NT2/D1 (cell line): ENCODE measurements at regions not wholly inside any gene's neighbourhood (a gene's known extent, or its start where the extent isn't known, plus 50 kb on each side); places are given as distances from the start of the nearest gene placed in this dataset.

Experiments
- DNase-seq: peaks from one replicate; pipeline ENCODE4 v3.0.0-alpha.2; 2011; ENCODE audit warnings: low read depth, low spot score
- H3K27me3 ChIP-seq: 2 replicates; pipeline ENCODE4 v1.6.0; 2011; ENCODE audit warnings: mild to moderate bottlenecking; ENCODE audit not compliant: insufficient read length, insufficient read depth
- H3K36me3 ChIP-seq: 2 replicates; pipeline ENCODE4 v1.6.1; 2011; ENCODE audit warnings: mild to moderate bottlenecking, low read length, mixed read lengths; ENCODE audit not compliant: insufficient read depth, insufficient read length
- H3K4me1 ChIP-seq: 2 replicates; pipeline ENCODE4 v1.5.1; 2011; ENCODE audit not compliant: insufficient read depth, insufficient read length
- H3K4me3 ChIP-seq: 2 replicates; pipeline ENCODE4 v1.5.1; 2011; ENCODE audit warnings: low read depth; ENCODE audit not compliant: insufficient read length
- H3K9ac ChIP-seq: 2 replicates; pipeline ENCODE4 v1.6.0; 2011; ENCODE audit warnings: low read depth; ENCODE audit not compliant: insufficient read length
- H3K9me3 ChIP-seq: 2 replicates; pipeline ENCODE4 v1.5.1; 2011; ENCODE audit warnings: mild to moderate bottlenecking, low read length; ENCODE audit not compliant: insufficient read depth
- SUZ12 ChIP-seq: IDR thresholded peaks from 2 replicates; pipeline ENCODE4 v1.6.1; 2011; ENCODE audit not compliant: insufficient read length, insufficient read depth; ENCODE audit errors: extremely low read depth
- YY1 ChIP-seq: IDR thresholded peaks from 2 replicates; pipeline ENCODE4 v1.6.1; 2011; ENCODE audit not compliant: insufficient read length, insufficient read depth
- ZNF274 ChIP-seq: IDR thresholded peaks from 2 replicates; pipeline ENCODE4 v1.6.1; 2011; ENCODE audit warnings: mild to moderate bottlenecking, low read depth, low read length

DNA sequence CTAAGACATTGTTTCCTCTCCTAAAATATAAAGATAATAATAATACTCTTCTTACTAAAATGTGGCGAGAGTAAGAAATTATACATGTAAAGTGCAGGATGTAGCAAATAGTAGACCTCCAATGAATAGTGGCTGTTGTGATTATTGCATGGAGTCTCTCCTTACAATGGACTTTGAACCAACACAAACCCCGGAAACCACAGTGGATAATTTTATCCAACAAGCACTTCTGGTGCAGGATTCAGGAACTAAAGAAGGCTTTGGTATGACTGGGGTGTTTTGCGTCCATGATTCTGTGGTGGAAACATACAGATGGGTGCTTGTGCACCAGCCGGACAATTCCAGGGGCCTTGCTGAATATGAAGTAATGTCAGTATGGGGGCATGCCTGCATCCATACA, 146.4 kb upstream of the UBASH3B start:
- H3K36me3 ChIP-seq = no peaks in the 10 kb centered on the region
- no peaks in the 10 kb centered on the region for H3K4me1 ChIP-seq
- TF ChIP-seq YY1 = no peak
- TF ChIP-seq SUZ12 = no peak
- TF ChIP-seq ZNF274 = no peak
- no peak overlapping the region for H3K4me3 ChIP-seq
- H3K9me3 ChIP-seq = no peaks in the 10 kb centered on the region
- H3K9ac ChIP-seq = no peak overlapping the region
- H3K27me3 ChIP-seq = no peaks in the 10 kb centered on the region
- DNase-seq = no peak

DNA sequence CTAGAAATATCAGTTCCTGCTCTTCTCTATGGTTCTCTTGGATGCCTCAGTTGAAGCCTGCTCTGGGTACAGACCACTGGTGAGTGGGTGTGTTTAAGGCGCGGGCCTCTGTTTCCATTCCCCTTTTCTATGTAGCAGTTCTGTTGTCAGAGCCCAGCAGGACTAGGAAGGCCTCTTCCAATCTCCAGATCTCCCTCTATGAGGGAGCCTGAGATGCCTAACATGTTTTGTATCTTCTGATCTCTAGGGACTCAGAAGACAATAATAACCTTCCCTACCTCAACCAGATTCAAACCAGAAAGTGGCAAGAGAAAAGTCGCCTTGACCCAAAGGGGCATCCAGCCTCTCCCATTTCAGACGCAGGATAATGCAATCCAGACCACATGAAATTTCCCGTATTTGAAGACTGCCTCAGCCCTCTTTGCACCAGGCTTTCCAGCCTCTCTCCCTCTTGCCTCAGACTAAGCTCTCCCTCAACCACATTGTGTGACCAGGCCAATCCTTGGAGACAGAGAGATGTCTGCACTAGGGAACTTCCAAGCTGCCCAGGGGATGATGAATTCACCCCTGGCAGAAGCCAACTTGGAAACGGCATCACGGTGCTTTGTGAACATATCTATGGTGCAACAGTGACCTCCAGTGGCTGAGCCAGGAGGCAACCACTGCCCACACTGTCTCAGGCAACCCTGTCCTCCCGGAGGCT, 150.1 kb upstream of the UBASH3B start:
- no peaks in the 10 kb centered on the region for H3K9me3 ChIP-seq
- no peaks in the 10 kb centered on the region for H3K27me3 ChIP-seq
- H3K4me1 ChIP-seq = no peaks in the 10 kb centered on the region
- TF ChIP-seq SUZ12 (no peak), ZNF274 (no peak), YY1 (no peak)
- no peak overlapping the region for H3K4me3 ChIP-seq
- DNase-seq = peak; percentile 70
- no peaks in the 10 kb centered on the region for H3K36me3 ChIP-seq
- no peak overlapping the region for H3K9ac ChIP-seq

DNA sequence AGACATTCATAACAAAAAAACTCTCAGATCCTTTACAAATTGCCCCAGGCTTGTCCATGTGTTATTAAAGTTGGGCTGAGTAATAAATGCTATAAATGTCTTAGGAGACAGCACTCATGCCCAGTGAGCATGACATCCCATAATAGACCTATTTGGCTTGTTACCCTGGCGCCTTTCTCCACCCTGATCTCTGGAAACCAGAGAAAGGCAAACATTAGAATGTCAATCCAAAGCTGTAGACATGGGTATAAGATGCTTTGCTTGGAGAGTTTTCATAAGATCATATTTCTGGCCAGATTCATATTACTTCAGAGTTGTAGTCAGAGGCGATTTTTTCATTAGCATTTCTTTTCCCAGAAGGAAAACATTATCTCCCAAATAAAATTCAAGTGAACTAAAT, 161.3 kb upstream of the UBASH3B start:
- H3K9ac ChIP-seq = no peak overlapping the region

DNA sequence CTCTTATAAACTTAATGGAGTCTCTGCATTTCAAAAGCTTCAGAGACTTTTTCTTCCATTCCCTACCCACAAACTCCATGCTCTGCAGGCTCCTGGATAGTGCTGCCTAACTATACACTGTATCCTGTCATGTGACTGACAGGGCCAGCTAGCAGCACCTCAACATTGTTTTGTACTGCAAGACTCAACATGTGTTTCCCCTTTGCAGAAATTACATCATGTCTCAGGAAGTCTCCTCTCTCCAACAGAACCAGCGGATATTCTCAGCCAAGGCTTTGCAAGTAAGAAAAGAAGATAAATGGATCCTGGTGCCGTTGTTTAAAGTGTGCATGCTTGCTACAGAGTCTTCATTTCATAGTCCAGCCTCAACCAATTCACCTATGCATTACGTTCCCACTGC, 164.0 kb upstream of the UBASH3B start:
- DNase-seq = no peak
- no peaks in the 10 kb centered on the region for H3K4me1 ChIP-seq
- H3K4me3 ChIP-seq = no peak overlapping the region
- TF ChIP-seq SUZ12 (no peak), ZNF274 (no peak), YY1 (no peak)
- no peaks in the 10 kb centered on the region for H3K27me3 ChIP-seq
- no peaks in the 10 kb centered on the region for H3K9me3 ChIP-seq
- H3K36me3 ChIP-seq = no peaks in the 10 kb centered on the region
- no peak overlapping the region for H3K9ac ChIP-seq

More for the DNA sequence above, 161.3 kb upstream of the UBASH3B start:
- Histone ChIP-seq H3K27me3 (no peaks in the 10 kb centered on the region), H3K9me3 (no peaks in the 10 kb centered on the region), H3K36me3 (no peaks in the 10 kb centered on the region), H3K4me1 (no peaks in the 10 kb centered on the region), H3K4me3 (no peak overlapping the region)
- no peak for DNase-seq
- no peak for TF ChIP-seq ZNF274
- no peak for TF ChIP-seq SUZ12
- TF ChIP-seq YY1 = no peak

DNA sequence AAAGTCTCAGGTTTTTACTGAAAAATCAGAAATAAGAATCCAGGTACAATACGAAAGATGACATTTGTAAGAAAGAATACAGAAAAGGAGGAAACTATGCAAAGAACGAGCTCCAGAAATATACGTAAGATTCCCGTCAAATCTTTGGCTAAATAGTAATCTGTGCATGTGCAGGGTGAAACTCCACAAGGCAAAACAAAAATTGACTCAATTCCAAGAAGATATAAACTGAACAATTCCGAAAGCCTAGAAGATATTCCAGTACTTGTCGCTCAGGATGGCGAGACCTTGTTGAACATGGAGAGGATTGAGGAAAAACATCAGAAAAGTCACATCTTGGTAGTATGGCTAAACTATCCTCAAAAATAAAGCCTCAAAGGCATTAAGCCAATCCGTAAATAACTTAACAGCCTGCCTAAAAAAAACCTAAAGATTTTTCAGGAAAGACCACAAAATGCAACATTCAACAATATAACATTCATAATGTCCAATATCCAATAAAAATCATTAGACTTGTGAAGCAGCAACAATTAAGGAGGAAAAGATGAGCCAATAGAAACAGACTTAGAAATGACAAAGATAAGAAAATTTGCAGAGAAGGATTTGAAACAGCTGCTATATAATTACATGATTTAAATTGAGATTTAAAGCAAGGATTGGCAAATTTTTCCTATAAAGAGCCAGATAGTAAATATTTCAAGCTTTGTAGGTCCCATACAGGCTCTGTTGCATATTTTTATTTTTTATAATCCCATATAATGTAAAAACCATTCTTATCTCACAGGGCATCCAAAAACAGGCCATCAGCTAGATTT, 166.4 kb upstream of the UBASH3B start:
- H3K4me1 ChIP-seq = no peaks in the 10 kb centered on the region
- TF ChIP-seq ZNF274 (no peak), SUZ12 (no peak), YY1 (no peak)
- no peaks in the 10 kb centered on the region for H3K36me3 ChIP-seq
- H3K4me3 ChIP-seq = no peak overlapping the region
- no peak overlapping the region for H3K9ac ChIP-seq
- no peaks in the 10 kb centered on the region for H3K9me3 ChIP-seq
- no peak for DNase-seq
- H3K27me3 ChIP-seq = no peaks in the 10 kb centered on the region

DNA sequence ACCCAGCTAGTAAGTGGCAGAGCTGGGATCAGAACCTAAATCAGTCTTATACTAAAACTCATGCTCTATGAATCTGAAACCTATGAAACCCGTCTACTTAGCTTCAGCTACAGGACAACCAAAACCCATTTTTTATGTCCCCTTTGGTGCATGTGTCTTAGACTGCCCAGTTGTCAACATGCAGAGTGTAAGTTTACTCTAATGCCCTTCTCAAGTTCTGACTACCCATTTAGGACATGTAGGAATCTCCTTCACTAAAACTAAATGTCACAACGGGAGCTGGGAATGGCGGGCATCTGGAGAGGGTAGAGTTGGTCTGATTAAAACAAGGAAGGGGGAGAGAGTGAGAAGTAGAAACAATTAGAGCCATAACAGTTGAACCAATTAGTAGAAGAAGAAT, 167.9 kb upstream of the UBASH3B start:
- no peak overlapping the region for H3K9ac ChIP-seq
- no peak overlapping the region for H3K4me3 ChIP-seq
- TF ChIP-seq YY1 = no peak
- no peak for TF ChIP-seq SUZ12
- no peak for TF ChIP-seq ZNF274
- DNase-seq = no peak
- H3K27me3 ChIP-seq = no peaks in the 10 kb centered on the region
- H3K36me3 ChIP-seq = no peaks in the 10 kb centered on the region
- H3K4me1 ChIP-seq = no peaks in the 10 kb centered on the region
- no peaks in the 10 kb centered on the region for H3K9me3 ChIP-seq

DNA sequence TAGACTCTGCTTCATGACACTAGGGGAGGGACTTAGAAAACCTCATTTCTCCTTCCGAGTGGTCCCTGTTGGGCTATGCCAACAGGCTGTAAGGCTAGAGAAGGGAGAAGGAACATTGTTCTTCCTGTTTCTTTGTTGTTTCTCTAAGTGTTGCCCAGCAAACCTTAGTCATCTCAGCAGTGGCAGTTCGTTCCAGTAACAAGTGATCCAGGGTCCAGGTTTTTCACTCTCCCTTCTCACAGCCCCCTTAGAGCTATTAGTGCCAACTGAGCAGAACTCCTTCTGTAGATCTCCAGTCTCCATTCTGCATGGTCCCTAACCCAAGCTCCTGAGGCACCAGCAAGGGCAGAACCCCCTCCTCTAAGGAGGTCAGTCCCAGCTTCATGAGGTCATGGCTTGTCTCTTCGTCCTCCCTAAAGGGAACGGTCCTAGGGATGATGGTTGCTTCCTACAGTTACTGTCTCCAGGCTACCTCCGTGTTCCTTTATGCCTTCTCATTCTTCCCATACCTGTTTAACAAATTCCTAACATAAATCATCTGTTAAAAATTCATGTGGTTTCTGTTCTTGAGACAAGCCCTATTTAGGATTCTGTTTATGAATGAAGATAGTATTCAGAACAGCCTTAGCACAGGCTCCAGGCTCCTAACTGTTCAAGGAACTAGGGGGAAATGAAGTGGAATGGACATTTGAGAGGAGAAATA, 168.6 kb upstream of the UBASH3B start:
- H3K9ac ChIP-seq = no peak overlapping the region
- no peaks in the 10 kb centered on the region for H3K9me3 ChIP-seq
- H3K27me3 ChIP-seq = no peaks in the 10 kb centered on the region
- no peaks in the 10 kb centered on the region for H3K36me3 ChIP-seq
- TF ChIP-seq ZNF274 (no peak), YY1 (no peak), SUZ12 (no peak)
- no peaks in the 10 kb centered on the region for H3K4me1 ChIP-seq
- DNase-seq = peak; percentile 22
- H3K4me3 ChIP-seq = no peak overlapping the region
